Liver (tissue), 8 donors: ENCODE measurements at regions not wholly inside any gene's neighbourhood (a gene's known extent, or its start where the extent isn't known, plus 50 kb on each side); places are given as distances from the start of the nearest gene placed in this dataset.

Experiments used
- DNase-seq: peaks from one replicate; pipeline ENCODE4 v3.0.0-alpha.2; 2017; ENCODE audit warnings: low spot score
- H3K27ac ChIP-seq, 2 donors: one replicate each; pipeline ENCODE4 v1.7.0; 2013; ENCODE audit warnings: inconsistent platforms in 2 of 2, low read length in 2 of 2, control low read depth in 1 of 2, low read depth in 1 of 2, mild to moderate bottlenecking in 1 of 2
- H3K27me3 ChIP-seq, 4 donors: one replicate each; pipeline versions ENCODE4 v1.6.1 to v1.7.0; 2013; ENCODE audit warnings: low read length in 3 of 4, inconsistent platforms in 1 of 4, mild to moderate bottlenecking in 1 of 4, moderate library complexity in 1 of 4; ENCODE audit not compliant: control insufficient read depth in 4 of 4, insufficient read depth in 4 of 4
- H3K36me3 ChIP-seq, 4 donors: one replicate each; pipeline versions ENCODE4 v1.6.1 to v1.7.0; 2013; ENCODE audit warnings: low read length in 3 of 4, mild to moderate bottlenecking in 3 of 4, low read depth in 1 of 4, moderate library complexity in 1 of 4; ENCODE audit not compliant: control insufficient read depth in 4 of 4, insufficient read depth in 3 of 4
- H3K4me1 ChIP-seq, 4 donors: one replicate each; pipeline versions ENCODE4 v1.6.1 to v1.7.0; 2013; ENCODE audit warnings: low read length in 3 of 4, mild to moderate bottlenecking in 3 of 4, moderate library complexity in 1 of 4; ENCODE audit not compliant: control insufficient read depth in 4 of 4, insufficient read depth in 4 of 4
- H3K4me3 ChIP-seq, 3 donors: one replicate each; pipeline versions ENCODE4 v1.6.1 to v1.7.0; 2013; ENCODE audit warnings: low read length in 3 of 3, control low read depth in 1 of 3, low read depth in 1 of 3, mild to moderate bottlenecking in 1 of 3
- H3K9ac ChIP-seq, 2 donors: one replicate each; pipeline ENCODE4 v1.7.0; 2013; ENCODE audit warnings: low read length in 2 of 2, mild to moderate bottlenecking in 2 of 2, moderate library complexity in 2 of 2, control low read depth in 1 of 2, low read depth in 1 of 2
- H3K9me3 ChIP-seq, 4 donors: one replicate each; pipeline versions ENCODE4 v1.6.1 to v1.7.0; 2013; ENCODE audit warnings: low read length in 3 of 4; ENCODE audit not compliant: control insufficient read depth in 4 of 4
- EGR1 ChIP-seq, 2 donors: IDR thresholded peaks; 2 replicates each; pipeline ENCODE4 v1.6.1; 2016 to 2018; ENCODE audit warnings: antibody characterized with exemption in 2 of 2, low read depth in 2 of 2
- FOXA1 ChIP-seq: IDR thresholded peaks from 2 replicates; pipeline ENCODE4 v1.6.1; 2016; ENCODE audit warnings: antibody characterized with exemption
- FOXA2 ChIP-seq: IDR thresholded peaks from 2 replicates; pipeline ENCODE4 v1.6.1; 2016; ENCODE audit warnings: antibody characterized with exemption
- GABPA ChIP-seq, 2 donors: IDR thresholded peaks in 1 of 2; conservative IDR thresholded peaks in 1 of 2; 2 replicates each; pipeline ENCODE4 v1.6.1; 2016; ENCODE audit warnings: antibody characterized with exemption in 2 of 2, mild to moderate bottlenecking in 1 of 2, moderate library complexity in 1 of 2
- HNF4A ChIP-seq, 2 donors: conservative IDR thresholded peaks; 2 replicates each; pipeline ENCODE4 v1.6.1; 2016; ENCODE audit warnings: antibody characterized with exemption in 2 of 2, mild to moderate bottlenecking in 2 of 2
- HNF4G ChIP-seq: IDR thresholded peaks from 2 replicates; pipeline ENCODE4 v1.6.1; 2016; ENCODE audit warnings: antibody characterized with exemption
- RXRA ChIP-seq, 2 donors: IDR thresholded peaks; 2 replicates each; pipeline ENCODE4 v1.6.1; 2017 to 2018; ENCODE audit warnings: antibody characterized with exemption in 2 of 2, mild to moderate bottlenecking in 1 of 2
- SP1 ChIP-seq: IDR thresholded peaks from 2 replicates; pipeline ENCODE4 v1.6.1; 2018; ENCODE audit warnings: antibody characterized with exemption, mild to moderate bottlenecking
- TAF1 ChIP-seq: conservative IDR thresholded peaks from 2 replicates; pipeline ENCODE4 v1.6.1; 2016; ENCODE audit warnings: antibody characterized with exemption, mild to moderate bottlenecking
- YY1 ChIP-seq: IDR thresholded peaks from 2 replicates; pipeline ENCODE4 v1.6.1; 2016; ENCODE audit warnings: antibody characterized with exemption, mild to moderate bottlenecking
- WGBS: extraction: QIAGEN DNeasy Blood & Tissue Kit; methylation state at CpG from one replicate; pipeline ENCODE4 v1.1.7; 2013; 5-methylcytosine and 5-hydroxymethylcytosine counted together
- TF ChIP-seq, protein P1 (sequence below): IDR thresholded peaks from 2 replicates; pipeline ENCODE4 v1.6.1; 2016; ENCODE audit warnings: antibody characterized with exemption, mild to moderate bottlenecking
- TF ChIP-seq, protein P2 (sequence below): IDR thresholded peaks from 2 replicates; pipeline ENCODE4 v1.6.1; 2016; ENCODE audit warnings: antibody characterized with exemption
- TF ChIP-seq, protein P3 (sequence below): IDR thresholded peaks from 2 replicates; pipeline ENCODE4 v1.6.1; 2016; ENCODE audit warnings: antibody characterized with exemption
- TF ChIP-seq, protein P4 (sequence below): fragments of 150-350 bp; IDR thresholded peaks from 2 replicates; pipeline ENCODE4 v1.5.1; 2017; ENCODE audit warnings: improper control_type of control experiment, low read depth, low read length; ENCODE audit not compliant: missing input control
- TF ChIP-seq, protein P5 (sequence below): IDR thresholded peaks from 2 replicates; pipeline ENCODE4 v1.6.1; 2016; ENCODE audit warnings: antibody characterized with exemption
- donor health status: healthy.
- donor health status: healthy.
- donor health status: healthy.
- donor health status: healthy.
- donor health status: healthy.

DNA sequence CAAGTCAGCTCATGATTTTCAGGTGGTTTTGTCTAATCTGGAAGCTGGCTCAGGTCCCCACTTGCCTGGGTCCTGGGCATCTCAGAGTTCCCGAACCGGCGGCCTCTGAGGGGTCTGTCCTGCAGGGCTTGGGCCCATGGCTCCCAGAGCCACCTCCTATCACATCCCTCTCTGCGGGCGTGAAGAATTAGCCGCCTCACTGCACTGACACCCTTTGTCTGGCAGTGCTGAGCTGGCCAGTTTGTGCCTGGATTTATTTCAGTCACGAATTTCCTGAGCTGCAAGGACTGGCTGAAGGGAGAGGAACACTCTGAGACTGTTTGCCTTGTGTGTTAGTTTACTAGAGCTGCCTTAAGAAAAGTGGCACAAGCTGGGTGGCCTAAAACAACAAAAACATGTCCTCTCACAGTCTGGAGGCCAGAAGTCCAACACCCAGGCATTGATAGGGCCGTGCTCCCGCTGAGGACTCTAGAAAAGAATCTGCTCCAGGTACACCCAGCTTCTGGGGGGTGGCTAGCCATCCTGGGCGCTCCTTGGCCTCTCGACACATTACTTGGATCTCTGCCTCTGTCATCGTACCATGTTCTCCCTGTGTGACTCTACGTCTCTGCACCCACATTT lies 217.5 kb upstream of the DYNLRB2 start:
- 88% methylated on average over 13 of the region's 13 CpGs for WGBS
- peaks cover 0 to 4% (median 0%) of the 10 kb centered on the region in 4 donors for H3K27me3 ChIP-seq
- no peak overlapping the region for H3K27ac ChIP-seq
- TF ChIP-seq, protein P1, sequence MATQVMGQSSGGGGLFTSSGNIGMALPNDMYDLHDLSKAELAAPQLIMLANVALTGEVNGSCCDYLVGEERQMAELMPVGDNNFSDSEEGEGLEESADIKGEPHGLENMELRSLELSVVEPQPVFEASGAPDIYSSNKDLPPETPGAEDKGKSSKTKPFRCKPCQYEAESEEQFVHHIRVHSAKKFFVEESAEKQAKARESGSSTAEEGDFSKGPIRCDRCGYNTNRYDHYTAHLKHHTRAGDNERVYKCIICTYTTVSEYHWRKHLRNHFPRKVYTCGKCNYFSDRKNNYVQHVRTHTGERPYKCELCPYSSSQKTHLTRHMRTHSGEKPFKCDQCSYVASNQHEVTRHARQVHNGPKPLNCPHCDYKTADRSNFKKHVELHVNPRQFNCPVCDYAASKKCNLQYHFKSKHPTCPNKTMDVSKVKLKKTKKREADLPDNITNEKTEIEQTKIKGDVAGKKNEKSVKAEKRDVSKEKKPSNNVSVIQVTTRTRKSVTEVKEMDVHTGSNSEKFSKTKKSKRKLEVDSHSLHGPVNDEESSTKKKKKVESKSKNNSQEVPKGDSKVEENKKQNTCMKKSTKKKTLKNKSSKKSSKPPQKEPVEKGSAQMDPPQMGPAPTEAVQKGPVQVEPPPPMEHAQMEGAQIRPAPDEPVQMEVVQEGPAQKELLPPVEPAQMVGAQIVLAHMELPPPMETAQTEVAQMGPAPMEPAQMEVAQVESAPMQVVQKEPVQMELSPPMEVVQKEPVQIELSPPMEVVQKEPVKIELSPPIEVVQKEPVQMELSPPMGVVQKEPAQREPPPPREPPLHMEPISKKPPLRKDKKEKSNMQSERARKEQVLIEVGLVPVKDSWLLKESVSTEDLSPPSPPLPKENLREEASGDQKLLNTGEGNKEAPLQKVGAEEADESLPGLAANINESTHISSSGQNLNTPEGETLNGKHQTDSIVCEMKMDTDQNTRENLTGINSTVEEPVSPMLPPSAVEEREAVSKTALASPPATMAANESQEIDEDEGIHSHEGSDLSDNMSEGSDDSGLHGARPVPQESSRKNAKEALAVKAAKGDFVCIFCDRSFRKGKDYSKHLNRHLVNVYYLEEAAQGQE = no peak
- TF ChIP-seq YY1 = no peak
- TF ChIP-seq GABPA (IDR thresholded peaks at IDR 0.05 in 1 of 2, conservative IDR thresholded peaks at IDR 0.05 in 1 of 2) = no peak
- no peak for TF ChIP-seq FOXA2
- TF ChIP-seq FOXA1 = no peak
- no peak for TF ChIP-seq HNF4G
- TF ChIP-seq, protein P2, sequence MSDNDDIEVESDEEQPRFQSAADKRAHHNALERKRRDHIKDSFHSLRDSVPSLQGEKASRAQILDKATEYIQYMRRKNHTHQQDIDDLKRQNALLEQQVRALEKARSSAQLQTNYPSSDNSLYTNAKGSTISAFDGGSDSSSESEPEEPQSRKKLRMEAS = no peak
- TF ChIP-seq HNF4A (conservative IDR thresholded peaks at IDR 0.05) = no peak
- TF ChIP-seq, protein P3, sequence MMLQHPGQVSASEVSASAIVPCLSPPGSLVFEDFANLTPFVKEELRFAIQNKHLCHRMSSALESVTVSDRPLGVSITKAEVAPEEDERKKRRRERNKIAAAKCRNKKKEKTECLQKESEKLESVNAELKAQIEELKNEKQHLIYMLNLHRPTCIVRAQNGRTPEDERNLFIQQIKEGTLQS = no peak
- no peak for TF ChIP-seq TAF1
- no peak for TF ChIP-seq SP1
- TF ChIP-seq EGR1 (IDR thresholded peaks at IDR 0.05; ENCODE audit: low read depth in 2 of 2) = no peak
- H3K9me3 ChIP-seq = no peaks in the 10 kb centered on the region
- DNase-seq = no peak
- no peaks in the 10 kb centered on the region for H3K36me3 ChIP-seq
- no peak overlapping the region for H3K9ac ChIP-seq
- H3K4me3 ChIP-seq = no peak overlapping the region
- H3K4me1 ChIP-seq = no peaks in the 10 kb centered on the region

DNA sequence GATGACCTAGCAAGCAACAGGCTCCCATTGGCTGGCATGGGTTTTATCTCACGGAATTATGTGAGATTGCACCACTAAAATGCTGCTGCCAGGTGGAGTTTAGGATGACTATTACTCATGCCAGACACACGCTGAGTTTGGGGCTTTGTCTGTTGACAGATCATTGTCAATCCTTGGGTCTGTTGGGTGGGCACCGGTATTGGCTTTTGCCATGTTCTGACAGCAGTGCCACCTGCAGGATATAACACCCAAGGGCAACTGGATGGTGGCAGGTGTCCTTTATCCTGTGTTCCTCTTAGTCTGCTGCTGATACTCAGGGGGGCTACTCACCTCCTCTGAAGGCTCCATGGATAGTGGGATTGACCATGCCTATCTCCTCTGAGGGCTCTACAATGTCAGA lies 221.6 kb upstream of the DYNLRB2 start:
- DNase-seq = no peak
- Histone ChIP-seq H3K9ac (no peak overlapping the region), H3K9me3 (no peaks in the 10 kb centered on the region), H3K27ac (no peak overlapping the region), H3K36me3 (no peaks in the 10 kb centered on the region), H3K4me3 (no peak overlapping the region), H3K4me1 (no peaks in the 10 kb centered on the region), H3K27me3 (no peaks in the 10 kb centered on the region)
- TF ChIP-seq HNF4A (conservative IDR thresholded peaks at IDR 0.05) (no peak), RXRA (IDR thresholded peaks at IDR 0.05) (no peak), FOXA2 (no peak), HNF4G (no peak), EGR1 (IDR thresholded peaks at IDR 0.05; ENCODE audit: low read depth in 2 of 2) (no peak)
- TF ChIP-seq, protein P3 = no peak
- TF ChIP-seq, protein P2 = no peak
- TF ChIP-seq, protein P4, sequence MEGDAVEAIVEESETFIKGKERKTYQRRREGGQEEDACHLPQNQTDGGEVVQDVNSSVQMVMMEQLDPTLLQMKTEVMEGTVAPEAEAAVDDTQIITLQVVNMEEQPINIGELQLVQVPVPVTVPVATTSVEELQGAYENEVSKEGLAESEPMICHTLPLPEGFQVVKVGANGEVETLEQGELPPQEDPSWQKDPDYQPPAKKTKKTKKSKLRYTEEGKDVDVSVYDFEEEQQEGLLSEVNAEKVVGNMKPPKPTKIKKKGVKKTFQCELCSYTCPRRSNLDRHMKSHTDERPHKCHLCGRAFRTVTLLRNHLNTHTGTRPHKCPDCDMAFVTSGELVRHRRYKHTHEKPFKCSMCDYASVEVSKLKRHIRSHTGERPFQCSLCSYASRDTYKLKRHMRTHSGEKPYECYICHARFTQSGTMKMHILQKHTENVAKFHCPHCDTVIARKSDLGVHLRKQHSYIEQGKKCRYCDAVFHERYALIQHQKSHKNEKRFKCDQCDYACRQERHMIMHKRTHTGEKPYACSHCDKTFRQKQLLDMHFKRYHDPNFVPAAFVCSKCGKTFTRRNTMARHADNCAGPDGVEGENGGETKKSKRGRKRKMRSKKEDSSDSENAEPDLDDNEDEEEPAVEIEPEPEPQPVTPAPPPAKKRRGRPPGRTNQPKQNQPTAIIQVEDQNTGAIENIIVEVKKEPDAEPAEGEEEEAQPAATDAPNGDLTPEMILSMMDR = no peak
- TF ChIP-seq, protein P5, sequence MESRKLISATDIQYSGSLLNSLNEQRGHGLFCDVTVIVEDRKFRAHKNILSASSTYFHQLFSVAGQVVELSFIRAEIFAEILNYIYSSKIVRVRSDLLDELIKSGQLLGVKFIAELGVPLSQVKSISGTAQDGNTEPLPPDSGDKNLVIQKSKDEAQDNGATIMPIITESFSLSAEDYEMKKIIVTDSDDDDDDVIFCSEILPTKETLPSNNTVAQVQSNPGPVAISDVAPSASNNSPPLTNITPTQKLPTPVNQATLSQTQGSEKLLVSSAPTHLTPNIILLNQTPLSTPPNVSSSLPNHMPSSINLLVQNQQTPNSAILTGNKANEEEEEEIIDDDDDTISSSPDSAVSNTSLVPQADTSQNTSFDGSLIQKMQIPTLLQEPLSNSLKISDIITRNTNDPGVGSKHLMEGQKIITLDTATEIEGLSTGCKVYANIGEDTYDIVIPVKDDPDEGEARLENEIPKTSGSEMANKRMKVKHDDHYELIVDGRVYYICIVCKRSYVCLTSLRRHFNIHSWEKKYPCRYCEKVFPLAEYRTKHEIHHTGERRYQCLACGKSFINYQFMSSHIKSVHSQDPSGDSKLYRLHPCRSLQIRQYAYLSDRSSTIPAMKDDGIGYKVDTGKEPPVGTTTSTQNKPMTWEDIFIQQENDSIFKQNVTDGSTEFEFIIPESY = no peak
- WGBS = 74% methylated on average over 3 of the region's 3 CpGs
